ENCODE measurements at regions not wholly inside any gene's neighbourhood (a gene's known extent, or its start where the extent isn't known, plus 50 kb on each side); places are given as distances from the start of the nearest gene placed in this dataset.

DNA sequence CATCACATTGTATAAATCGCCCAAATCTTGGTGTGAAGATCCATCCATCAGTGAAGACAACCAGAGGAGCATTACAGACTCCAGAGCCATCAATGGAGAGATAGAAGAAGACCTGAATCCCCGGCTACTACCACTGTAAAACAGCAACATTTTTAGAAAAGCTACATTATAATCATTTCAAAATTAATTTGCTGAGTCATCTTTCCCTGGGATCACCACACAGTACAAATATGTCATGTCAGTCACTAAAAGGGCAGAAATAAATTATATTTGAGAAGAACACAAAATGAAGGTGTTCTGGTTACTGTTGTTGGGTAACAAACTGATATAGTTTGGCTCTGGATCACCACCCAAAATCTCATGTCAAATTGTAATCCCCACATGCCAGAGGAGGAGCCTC is 218.5 kb upstream of the STT3B start:
- TF ChIP-seq POLR2AphosphoS5 (IDR thresholded peaks at IDR 0.05; ENCODE audit: insufficient read depth in 1 of 2, low read depth in 1 of 2): no peak
- no peak for TF ChIP-seq POLR2A (IDR thresholded peaks at IDR 0.05)

Data from vagina (tissue), 2 donors.